ENCODE measurements at regions not wholly inside any gene's neighbourhood (a gene's known extent, or its start where the extent isn't known, plus 50 kb on each side); places are given as distances from the start of the nearest gene placed in this dataset.
"Not testable (repeated sequence)": the region's sequence is repeated elsewhere in the genome, so short reads cannot be mapped to it uniquely, and the experiment has no call there.

- in situ Hi-C loops (cut with MboI; ENCODE audit: low sequenced_read_pairs) = no loop called here
- no peaks in the 10 kb centered on the region for H3K9me3 ChIP-seq
- no peak overlapping the region for H3K4me3 ChIP-seq
- H3K27me3 ChIP-seq (ENCODE audit: low read depth) = no peaks in the 10 kb centered on the region
- no peaks in the 10 kb centered on the region for H3K4me1 ChIP-seq
- no peak for DNase-seq (ENCODE audit: low spot score in 2 of 2)
- H3K36me3 ChIP-seq (replicated peaks) = no peaks in the 10 kb centered on the region
Observed at GRCh38 chr7:153399554-153399940, 640.0 kb downstream of the ACTR3B start.

GRCh38 chr7:153400735-153401593 is 641.4 kb downstream of the ACTR3B start:
- Histone ChIP-seq H3K9me3 (no peaks in the 10 kb centered on the region), H3K27me3 (ENCODE audit: low read depth) (no peaks in the 10 kb centered on the region), H3K4me3 (no peak overlapping the region), H3K36me3 (replicated peaks) (no peaks in the 10 kb centered on the region), H3K4me1 (no peaks in the 10 kb centered on the region)
- no peak for DNase-seq (ENCODE audit: low spot score in 2 of 2)
- in situ Hi-C loops (cut with MboI; ENCODE audit: low sequenced_read_pairs) = no loop called here

GRCh38 chr7:153401795-153402720 is 642.5 kb downstream of the ACTR3B start:
- no peak for DNase-seq (ENCODE audit: low spot score in 2 of 2)
- H3K27me3 ChIP-seq (ENCODE audit: low read depth) = no peaks in the 10 kb centered on the region
- no peaks in the 10 kb centered on the region for H3K4me1 ChIP-seq
- in situ Hi-C loops (cut with MboI; ENCODE audit: low sequenced_read_pairs) = no loop called here
- H3K4me3 ChIP-seq = no peak overlapping the region
- no peaks in the 10 kb centered on the region for H3K36me3 ChIP-seq (replicated peaks)
- H3K9me3 ChIP-seq = no peaks in the 10 kb centered on the region

DNA sequence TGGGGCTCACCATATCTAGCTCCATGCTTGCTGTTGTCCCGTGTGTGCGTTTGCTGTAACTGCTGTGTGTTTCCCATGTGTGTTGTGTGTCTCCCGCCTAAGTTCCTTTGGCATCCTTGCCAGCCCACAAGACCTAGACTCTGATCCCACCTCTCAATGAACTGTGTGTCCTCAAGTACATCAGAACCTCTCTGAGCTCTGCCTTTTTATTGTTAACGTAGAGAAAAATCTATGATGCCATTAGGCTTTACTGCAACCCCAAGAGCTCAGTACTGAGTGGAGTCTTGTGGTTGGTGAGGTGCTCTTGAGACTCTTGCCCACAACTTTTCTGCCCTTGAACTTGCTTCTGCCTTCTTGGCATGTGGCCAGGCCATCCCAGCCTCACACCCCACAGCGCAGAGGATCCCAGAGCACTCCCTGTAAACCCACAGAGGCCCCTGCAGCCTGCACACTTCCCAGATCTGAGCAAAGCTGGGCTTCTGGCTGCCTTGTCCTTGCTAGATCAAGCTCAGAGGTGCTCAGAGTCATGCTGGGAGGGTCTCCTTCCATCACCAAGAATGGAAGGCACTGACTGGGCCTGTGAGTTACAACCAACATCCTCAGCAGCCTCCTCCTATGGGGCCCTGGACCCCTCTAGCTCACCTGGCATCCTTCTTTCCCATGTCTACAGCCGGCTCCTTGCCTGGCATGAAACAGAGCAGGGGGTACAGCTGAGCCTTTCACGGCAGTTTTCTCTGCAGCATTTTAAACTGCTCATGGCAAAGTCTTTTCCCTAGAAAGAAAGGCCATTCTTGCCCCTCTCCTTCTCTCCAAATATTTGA is 643.4 kb downstream of the ACTR3B start:
- Histone ChIP-seq H3K9me3 (no peaks in the 10 kb centered on the region), H3K27me3 (ENCODE audit: low read depth) (no peaks in the 10 kb centered on the region), H3K4me1 (no peaks in the 10 kb centered on the region), H3K4me3 (no peak overlapping the region), H3K36me3 (replicated peaks) (no peaks in the 10 kb centered on the region)
- DNase-seq (ENCODE audit: low spot score in 2 of 2) = no peak
- in situ Hi-C loops (cut with MboI; ENCODE audit: low sequenced_read_pairs) = no loop called here

GRCh38 chr7:153404124-153404523 is 644.6 kb downstream of the ACTR3B start:
- Histone ChIP-seq H3K4me3 (no peak overlapping the region), H3K36me3 (replicated peaks) (no peaks in the 10 kb centered on the region), H3K27me3 (ENCODE audit: low read depth) (no peaks in the 10 kb centered on the region), H3K9me3 (no peaks in the 10 kb centered on the region), H3K4me1 (no peaks in the 10 kb centered on the region)
- in situ Hi-C loops (cut with MboI; ENCODE audit: low sequenced_read_pairs) = no loop called here
- no peak for DNase-seq (ENCODE audit: low spot score in 2 of 2)

GRCh38 chr7:153404781-153405279 is 645.3 kb downstream of the ACTR3B start:
- in situ Hi-C loops (cut with MboI; ENCODE audit: low sequenced_read_pairs) = no loop called here
- H3K4me3 ChIP-seq = no peak overlapping the region
- H3K36me3 ChIP-seq (replicated peaks) = no peaks in the 10 kb centered on the region
- DNase-seq (ENCODE audit: low spot score in 2 of 2) = no peak
- no peaks in the 10 kb centered on the region for H3K4me1 ChIP-seq
- H3K27me3 ChIP-seq (ENCODE audit: low read depth) = no peaks in the 10 kb centered on the region
- no peaks in the 10 kb centered on the region for H3K9me3 ChIP-seq

- no peaks in the 10 kb centered on the region for H3K36me3 ChIP-seq (replicated peaks)
- no peak overlapping the region for H3K4me3 ChIP-seq
- no peaks in the 10 kb centered on the region for H3K27me3 ChIP-seq (ENCODE audit: low read depth)
- H3K4me1 ChIP-seq = no peaks in the 10 kb centered on the region
- H3K9me3 ChIP-seq = no peaks in the 10 kb centered on the region
- DNase-seq (ENCODE audit: low spot score in 2 of 2) = no peak
- in situ Hi-C loops (cut with MboI; ENCODE audit: low sequenced_read_pairs) = no loop called here
Observed at GRCh38 chr7:153405704-153406485, 646.3 kb upstream of the DPP6 start.

- no peak for DNase-seq (ENCODE audit: low spot score in 2 of 2)
- H3K4me3 ChIP-seq = no peak overlapping the region
- H3K27me3 ChIP-seq (ENCODE audit: low read depth) = no peaks in the 10 kb centered on the region
- no peaks in the 10 kb centered on the region for H3K36me3 ChIP-seq (replicated peaks)
- in situ Hi-C loops (cut with MboI; ENCODE audit: low sequenced_read_pairs) = no loop called here
- no peaks in the 10 kb centered on the region for H3K9me3 ChIP-seq
- H3K4me1 ChIP-seq = no peaks in the 10 kb centered on the region
Observed at GRCh38 chr7:153406486-153406872, 645.7 kb upstream of the DPP6 start.

DNA sequence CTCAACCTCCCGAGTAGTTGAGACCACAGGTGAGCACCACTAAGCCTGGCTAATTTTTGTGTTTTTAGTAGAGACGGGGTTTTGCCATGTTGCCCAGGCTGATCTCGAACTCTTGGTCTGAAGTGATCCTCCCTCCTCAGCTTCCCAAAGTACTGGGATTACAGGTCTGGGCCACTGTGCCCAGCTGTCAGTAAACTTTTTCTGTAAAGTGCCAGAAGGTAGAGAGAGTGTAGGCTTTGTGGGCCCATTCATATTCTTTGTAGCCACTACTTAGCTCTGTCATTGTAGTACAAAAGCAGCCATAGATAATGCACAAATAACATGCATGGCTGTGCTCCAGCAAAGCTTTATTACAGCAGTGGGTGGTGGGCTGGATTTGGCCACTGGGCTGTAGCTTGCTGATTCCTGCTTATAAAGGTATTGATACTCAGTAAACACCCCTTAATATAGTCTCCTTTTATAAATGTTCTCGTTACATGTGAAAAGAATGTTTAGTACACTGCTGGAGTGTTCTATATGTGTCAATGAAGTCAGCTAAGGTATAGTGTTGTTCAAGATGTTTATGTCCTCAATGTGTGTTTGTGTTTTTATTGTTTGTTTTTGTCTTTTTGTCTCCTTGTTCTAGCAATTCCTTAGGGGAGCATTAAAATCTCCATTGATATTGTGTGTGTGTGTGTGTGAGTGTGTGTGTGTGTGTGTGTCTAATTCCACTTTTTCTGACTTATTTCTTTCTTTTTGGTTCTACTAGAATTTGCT is 644.7 kb upstream of the DPP6 start:
- in situ Hi-C loops (cut with MboI; ENCODE audit: low sequenced_read_pairs) = no loop called here
- Histone ChIP-seq H3K27me3 (ENCODE audit: low read depth) (no peaks in the 10 kb centered on the region), H3K36me3 (replicated peaks) (no peaks in the 10 kb centered on the region), H3K9me3 (no peaks in the 10 kb centered on the region), H3K4me3 (no peak overlapping the region), H3K4me1 (no peaks in the 10 kb centered on the region)
- DNase-seq (ENCODE audit: low spot score in 2 of 2) = no peak

DNA sequence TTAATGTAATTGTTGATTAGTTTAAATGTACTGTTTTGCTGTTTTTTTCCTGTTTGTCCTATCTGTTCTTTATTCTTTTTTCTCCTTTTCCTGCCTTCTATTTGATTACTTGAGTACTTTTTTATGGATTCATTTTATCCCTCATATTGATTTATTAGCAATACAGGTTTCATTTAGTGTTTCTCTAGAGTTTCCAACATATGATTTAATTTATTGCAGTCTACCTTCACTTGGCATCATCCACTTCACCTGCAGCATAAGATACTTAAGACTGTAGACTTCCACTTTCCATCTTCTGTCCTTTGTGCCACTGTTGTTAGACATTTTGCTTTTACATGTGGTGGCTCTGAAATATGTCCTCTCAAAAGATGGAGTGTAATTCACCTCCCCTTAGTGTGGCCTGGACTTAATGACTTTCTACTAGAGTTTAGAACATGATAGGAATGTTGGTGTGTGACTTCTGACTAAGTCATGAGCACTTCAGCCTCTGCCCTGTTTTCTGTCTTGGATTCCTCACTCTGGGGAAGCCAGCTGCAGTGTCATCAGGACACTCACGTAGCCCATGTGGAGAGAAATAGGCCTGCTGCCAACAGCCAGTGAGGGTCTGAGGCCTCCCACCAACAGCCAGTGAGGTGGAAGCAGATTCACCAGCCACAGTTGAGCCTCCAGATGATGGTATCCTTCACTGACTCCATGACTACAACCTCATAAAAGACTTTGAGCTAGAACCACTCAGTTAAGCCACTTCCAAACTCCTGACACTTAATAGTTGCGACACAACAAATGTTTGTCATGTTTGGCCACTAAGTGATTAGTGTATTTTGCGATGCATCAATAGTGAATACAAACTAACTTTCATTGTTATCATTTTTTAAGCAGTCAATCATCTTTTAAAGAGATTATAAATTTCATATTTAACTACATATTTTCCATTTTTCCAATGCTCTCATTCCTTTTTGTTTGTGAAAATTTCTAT is 643.5 kb upstream of the DPP6 start:
- Histone ChIP-seq H3K4me3 (no peak overlapping the region), H3K4me1 (no peaks in the 10 kb centered on the region), H3K36me3 (replicated peaks) (no peaks in the 10 kb centered on the region), H3K27me3 (ENCODE audit: low read depth) (no peaks in the 10 kb centered on the region), H3K9me3 (no peaks in the 10 kb centered on the region)
- no peak for DNase-seq (ENCODE audit: low spot score in 2 of 2)
- in situ Hi-C loops (cut with MboI; ENCODE audit: low sequenced_read_pairs) = no loop called here

GRCh38 chr7:153409567-153410342 is 642.4 kb upstream of the DPP6 start:
- H3K4me1 ChIP-seq; H3K4me3 ChIP-seq; H3K36me3 ChIP-seq (replicated peaks); H3K9me3 ChIP-seq; H3K27me3 ChIP-seq (ENCODE audit: low read depth); in situ Hi-C loops (cut with MboI; ENCODE audit: low sequenced_read_pairs); DNase-seq (ENCODE audit: low spot score in 2 of 2): not testable (repeated sequence)

Measured in HAP-1 (cell line).